Neuronal stem cell (in vitro differentiated cells): ENCODE measurements at regions not wholly inside any gene's neighbourhood (a gene's known extent, or its start where the extent isn't known, plus 50 kb on each side); places are given as distances from the start of the nearest gene placed in this dataset.

Experiments used
- DNase-seq: peaks from one replicate; pipeline ENCODE4 v3.0.0-alpha.2; 2013; ENCODE audit warnings: low spot score
- H2AFZ ChIP-seq: one replicate; pipeline ENCODE4 v1.6.1; 2013; ENCODE audit warnings: mild to moderate bottlenecking, low read length, inconsistent platforms
- H2AK5ac ChIP-seq: 2 replicates; pipeline ENCODE4 v1.6.1; 2013; ENCODE audit warnings: low read depth, mild to moderate bottlenecking, inconsistent platforms, low read length, moderate library complexity, mixed read lengths
- H2BK120ac ChIP-seq: 2 replicates; pipeline ENCODE4 v1.6.1; 2013; ENCODE audit warnings: low read depth, mild to moderate bottlenecking, inconsistent platforms, low read length, moderate library complexity, mixed read lengths
- H2BK12ac ChIP-seq: one replicate; pipeline ENCODE4 v1.6.1; 2013; ENCODE audit warnings: low read length, inconsistent platforms
- H2BK15ac ChIP-seq: 2 replicates; pipeline ENCODE4 v1.6.1; 2013; ENCODE audit warnings: mild to moderate bottlenecking, low read length, inconsistent platforms, mixed read lengths
- H2BK5ac ChIP-seq: one replicate; pipeline ENCODE4 v1.6.1; 2013; ENCODE audit warnings: inconsistent platforms, mild to moderate bottlenecking, low read length, moderate library complexity
- H3K14ac ChIP-seq: one replicate; pipeline ENCODE4 v1.6.1; 2013; ENCODE audit warnings: low read length, inconsistent platforms
- H3K18ac ChIP-seq: 2 replicates; pipeline ENCODE4 v1.6.1; 2013; ENCODE audit warnings: low read length, inconsistent platforms
- H3K23ac ChIP-seq: 2 replicates; pipeline ENCODE4 v1.6.1; 2013; ENCODE audit warnings: low read depth, mild to moderate bottlenecking, mixed read lengths, low read length, inconsistent platforms; ENCODE audit not compliant: poor library complexity
- H3K27ac ChIP-seq: replicated peaks from 3 replicates; pipeline ENCODE4 v1.5.1; 2013; ENCODE audit warnings: low read length, inconsistent platforms
- H3K27me3 ChIP-seq, 3 experiments: 2 replicates each; pipeline ENCODE4 v1.6.1; 2013; ENCODE audit warnings: low read length in 3 of 3, mild to moderate bottlenecking in 2 of 3, inconsistent platforms in 1 of 3, low read depth in 1 of 3, mixed read lengths in 1 of 3, moderate library complexity in 1 of 3; ENCODE audit not compliant: control insufficient read depth in 3 of 3, insufficient read depth in 3 of 3
- H3K36me3 ChIP-seq, 2 donors: replicated peaks in 1 of 2; 2 replicates each; pipeline ENCODE4 v1.6.1; 2013; ENCODE audit warnings: low read length in 2 of 2; ENCODE audit not compliant: control insufficient read depth in 2 of 2, insufficient read depth in 2 of 2
- H3K4ac ChIP-seq: 2 replicates; pipeline ENCODE4 v1.6.1; 2013; ENCODE audit warnings: inconsistent platforms, mild to moderate bottlenecking, low read length, moderate library complexity
- H3K4me1 ChIP-seq, 2 donors: 1 replicate in 1 of 2; 2 replicates in 1 of 2; pipeline ENCODE4 v1.6.1; 2013; ENCODE audit warnings: low read length in 2 of 2, low read depth in 1 of 2; ENCODE audit not compliant: control insufficient read depth in 2 of 2, insufficient read depth in 1 of 2
- H3K4me2 ChIP-seq: one replicate; pipeline ENCODE4 v1.6.1; 2013; ENCODE audit warnings: mild to moderate bottlenecking, low read length, inconsistent platforms; ENCODE audit not compliant: insufficient read depth, poor library complexity, severe bottlenecking
- H3K4me3 ChIP-seq, 2 donors: 2 replicates each; pipeline ENCODE4 v1.5.1; 2013; ENCODE audit warnings: low read length in 2 of 2, mild to moderate bottlenecking in 2 of 2, inconsistent platforms in 1 of 2, moderate library complexity in 1 of 2
- H3K79me1 ChIP-seq: one replicate; pipeline ENCODE4 v1.6.1; 2013; ENCODE audit warnings: low read depth, mild to moderate bottlenecking, inconsistent platforms, low read length, moderate library complexity
- H3K9ac ChIP-seq: one replicate; pipeline ENCODE4 v1.6.1; 2013; ENCODE audit warnings: mild to moderate bottlenecking, low read depth, low read length, inconsistent platforms; ENCODE audit not compliant: poor library complexity
- H3K9me3 ChIP-seq, 2 donors: replicated peaks in 1 of 2; 2 replicates each; pipeline versions ENCODE3 to v1.6.1; 2013; ENCODE audit warnings: low read length in 2 of 2, mild to moderate bottlenecking in 2 of 2, inconsistent platforms in 1 of 2, low read depth in 1 of 2, mixed read lengths in 1 of 2, moderate library complexity in 1 of 2; ENCODE audit not compliant: control insufficient read depth in 2 of 2, insufficient read depth in 1 of 2
- H4K8ac ChIP-seq: one replicate; pipeline ENCODE4 v1.6.1; 2013; ENCODE audit warnings: low read depth, mild to moderate bottlenecking, inconsistent platforms, low read length, moderate library complexity
- H4K91ac ChIP-seq: one replicate; pipeline ENCODE4 v1.6.1; 2013; ENCODE audit warnings: low read length, low read depth, mild to moderate bottlenecking, inconsistent platforms; ENCODE audit not compliant: poor library complexity
- WGBS, 2 donors: extraction: QIAGEN DNeasy Blood & Tissue Kit; methylation state at CpG; one replicate each; pipeline ENCODE4 v1.1.7; 2013; ENCODE audit warnings: missing lambda C conversion rate in 2 of 2, mixed read lengths in 1 of 2; ENCODE audit not compliant: insufficient read length in 2 of 2, insufficient replicate concordance in 1 of 2; ENCODE audit errors: extremely low coverage in 2 of 2; 5-methylcytosine and 5-hydroxymethylcytosine counted together

- no CpG with 5 or more reads among the region's 3 CpGs for WGBS, 2 donors
- no peak overlapping the region for H2BK15ac ChIP-seq
Observed at GRCh38 chr6:91562955-91563354, 976.1 kb upstream of the MAP3K7 start.

GRCh38 chr6:91560409-91560808 lies 973.5 kb upstream of the MAP3K7 start:
- WGBS, 2 donors, result no CpG with 5 or more reads among the region's 3 CpGs
- Histone ChIP-seq H3K4me3 (no peak overlapping the region), H2BK12ac (no peak overlapping the region)

More at GRCh38 chr6:91562955-91563354, 976.1 kb upstream of the MAP3K7 start:
- Histone ChIP-seq H3K4me1 (no peaks in the 10 kb centered on the region), H2AK5ac (no peak overlapping the region), H2AFZ (no peak overlapping the region), H3K4me3 (no peak overlapping the region), H3K27me3 (no peaks in the 10 kb centered on the region), H3K23ac (no peak overlapping the region), H3K18ac (no peak overlapping the region), H3K27ac (no peak overlapping the region), H3K4me2 (no peak overlapping the region), H3K79me1 (no peaks in the 10 kb centered on the region), H2BK5ac (no peak overlapping the region), H4K8ac (no peak overlapping the region), H3K14ac (no peak overlapping the region), H3K9ac (no peak overlapping the region), H2BK120ac (no peak overlapping the region), H3K36me3 (no peaks in the 10 kb centered on the region), H4K91ac (no peak overlapping the region), H3K9me3 (peaks cover 0 to 6% of the 10 kb centered on the region in 2 donors), H2BK12ac (no peak overlapping the region), H3K4ac (no peak overlapping the region)
- DNase-seq, result no peak

GRCh38 chr6:91540902-91541301 lies 954.0 kb upstream of the MAP3K7 start:
- no peak overlapping the region for H2BK12ac ChIP-seq
- H3K4ac ChIP-seq, result no peak overlapping the region
- H2AFZ ChIP-seq, result peak overlapping the region; percentile 2
- no peak overlapping the region for H2BK120ac ChIP-seq
- no peak overlapping the region for H3K27ac ChIP-seq
- DNase-seq, result no peak
- H4K91ac ChIP-seq, result no peak overlapping the region
- no CpG with 5 or more reads among the region's 5 CpGs for WGBS, 2 donors
- H3K27me3 ChIP-seq, result no peaks in the 10 kb centered on the region
- no peak overlapping the region for H3K4me2 ChIP-seq
- no peak overlapping the region for H3K9ac ChIP-seq
- no peak overlapping the region for H4K8ac ChIP-seq
- H3K23ac ChIP-seq, result no peak overlapping the region
- H2BK15ac ChIP-seq, result no peak overlapping the region
- H3K14ac ChIP-seq, result no peak overlapping the region
- no peak overlapping the region for H2AK5ac ChIP-seq
- H3K79me1 ChIP-seq, result no peaks in the 10 kb centered on the region
- H2BK5ac ChIP-seq, result no peak overlapping the region
- H3K36me3 ChIP-seq, result no peaks in the 10 kb centered on the region
- H3K4me3 ChIP-seq, result no peak overlapping the region
- H3K4me1 ChIP-seq, result peaks cover 0 to 4% of the 10 kb centered on the region in 2 donors
- H3K9me3 ChIP-seq, result no peaks in the 10 kb centered on the region
- no peak overlapping the region for H3K18ac ChIP-seq

More at GRCh38 chr6:91560409-91560808, 973.5 kb upstream of the MAP3K7 start:
- no peaks in the 10 kb centered on the region for H3K4me1 ChIP-seq
- no peaks in the 10 kb centered on the region for H3K79me1 ChIP-seq
- no peak overlapping the region for H2BK120ac ChIP-seq
- no peak overlapping the region for H3K9ac ChIP-seq
- H2AFZ ChIP-seq, result no peak overlapping the region
- H3K27ac ChIP-seq, result no peak overlapping the region
- no peak overlapping the region for H4K8ac ChIP-seq
- no peak for DNase-seq
- no peak overlapping the region for H4K91ac ChIP-seq
- no peaks in the 10 kb centered on the region for H3K27me3 ChIP-seq
- H3K18ac ChIP-seq, result no peak overlapping the region
- no peak overlapping the region for H3K4ac ChIP-seq
- H3K4me2 ChIP-seq, result no peak overlapping the region
- H3K9me3 ChIP-seq, result peaks cover 0 to 6% of the 10 kb centered on the region in 2 donors
- H3K14ac ChIP-seq, result no peak overlapping the region
- H2AK5ac ChIP-seq, result no peak overlapping the region
- H2BK5ac ChIP-seq, result no peak overlapping the region
- no peak overlapping the region for H2BK15ac ChIP-seq
- H3K23ac ChIP-seq, result no peak overlapping the region
- H3K36me3 ChIP-seq, result no peaks in the 10 kb centered on the region

- Histone ChIP-seq H3K4me1 (peaks cover 0 to 4% of the 10 kb centered on the region in 2 donors), H3K79me1 (no peaks in the 10 kb centered on the region), H3K4ac (no peak overlapping the region), H4K8ac (no peak overlapping the region), H3K14ac (no peak overlapping the region), H3K36me3 (no peaks in the 10 kb centered on the region), H2AFZ (no peak overlapping the region), H3K18ac (no peak overlapping the region), H2BK15ac (no peak overlapping the region), H3K23ac (no peak overlapping the region), H2BK120ac (no peak overlapping the region), H3K4me3 (no peak overlapping the region), H3K27me3 (no peaks in the 10 kb centered on the region), H3K27ac (no peak overlapping the region), H2BK5ac (no peak overlapping the region), H3K9ac (no peak overlapping the region), H3K4me2 (no peak overlapping the region), H4K91ac (no peak overlapping the region), H2AK5ac (no peak overlapping the region), H2BK12ac (no peak overlapping the region), H3K9me3 (no peaks in the 10 kb centered on the region)
- WGBS, 2 donors, result no CpG with 5 or more reads among the region's 3 CpGs
- DNase-seq, result no peak
Observed at GRCh38 chr6:91539456-91539855, 952.6 kb upstream of the MAP3K7 start.
